Panc1 (cell line): ENCODE measurements at regions not wholly inside any gene's neighbourhood (a gene's known extent, or its start where the extent isn't known, plus 50 kb on each side); places are given as distances from the start of the nearest gene placed in this dataset.

Experiments used
- CTCF ChIP-seq: fragments of 450-650 bp; IDR thresholded peaks from 2 replicates; pipeline ENCODE4 v1.5.1; 2017; ENCODE audit warnings: mild to moderate bottlenecking
- POLR2AphosphoS5 ChIP-seq: IDR thresholded peaks from 2 replicates; pipeline ENCODE4 v1.6.1; 2012; ENCODE audit warnings: mild to moderate bottlenecking, low read depth, low read length, moderate library complexity
- REST ChIP-seq, 2 experiments: IDR thresholded peaks; 2 replicates each; pipeline ENCODE4 v1.6.1; 2011 to 2012; ENCODE audit warnings: low read depth in 2 of 2, control low read depth in 1 of 2, low read length in 1 of 2, mild to moderate bottlenecking in 1 of 2, moderate library complexity in 1 of 2; ENCODE audit not compliant: insufficient read depth in 1 of 2
- SIN3A ChIP-seq: IDR thresholded peaks from 2 replicates; pipeline ENCODE4 v1.6.1; 2012; ENCODE audit warnings: low read depth, mild to moderate bottlenecking, low read length, moderate library complexity, borderline replicate concordance; ENCODE audit not compliant: insufficient read depth
- TCF7L2 ChIP-seq: IDR thresholded peaks from 2 replicates; pipeline ENCODE4 v1.6.1; 2011; ENCODE audit warnings: mild to moderate bottlenecking, low read depth, low read length, inconsistent platforms

- TF ChIP-seq CTCF: no peak
- TF ChIP-seq POLR2AphosphoS5: no peak
- no peak for TF ChIP-seq TCF7L2
- TF ChIP-seq REST (IDR thresholded peaks at IDR 0.05; ENCODE audit: insufficient read depth in 1 of 2, low read depth in 2 of 2, low read length in 1 of 2): no peak
- no peak for TF ChIP-seq SIN3A
These were observed 303.1 kb downstream of the C16orf95 start for GRCh38 chr16:87014112-87014511.
